GM12878 (cell line): ENCODE measurements at regions not wholly inside any gene's neighbourhood (a gene's known extent, or its start where the extent isn't known, plus 50 kb on each side); places are given as distances from the start of the nearest gene placed in this dataset.

ENCODE experiments used
- ATAC-seq: fragments of 200-7000 bp; cut with Tn5 transposase; 3 replicates; pipeline ENCODE4 v1.9.1; 2020; ENCODE audit warnings: mild to moderate bottlenecking, moderate library complexity
- BruUV-seq: library from RNA; stranded (reverse); fragments of 400-500 nt; replicated peaks from 2 replicates; lab custom pipeline; 2021; lab: Mats Ljungman, UMichigan
- CTCF ChIA-PET: fragments of 300-600 bp; sonication (Branson Sonifier 250); formaldehyde crosslinking; extraction: SDS; loops from one replicate; lab custom pipeline; 2021; ENCODE audit warnings: inconsistent platforms; lab: Yijun Ruan, JAX
- POLR2A ChIA-PET: fragments of 350-600 bp; formaldehyde crosslinking; extraction: SDS; loops from one replicate; lab custom pipeline; 2021; ENCODE audit warnings: inconsistent platforms; lab: Charles Lee
- RAD21 ChIA-PET: fragments of 300-600 bp; sonication (Branson Sonifier 250); formaldehyde crosslinking; loops from one replicate; lab custom pipeline; 2023; ENCODE audit warnings: antibody characterized with exemption; ENCODE audit not compliant: unreplicated experiment; lab: Charles Lee
- SMC1A ChIA-PET: fragments of 300-600 bp; sonication (Branson Sonifier 250); formaldehyde crosslinking; loops from one replicate; lab custom pipeline; 2023; ENCODE audit not compliant: unreplicated experiment, uncharacterized antibody; lab: Charles Lee
- DNase-seq: peaks from one replicate; pipeline ENCODE4 v3.0.0-alpha.2; 2011; ENCODE audit warnings: low read depth, low spot score
- FAIRE-seq: peaks from 3 replicates; lab custom pipeline; 2011; peaks lifted over from hg19 to GRCh38; lab: Jason Lieb, UNC
- H2AFZ ChIP-seq: 2 replicates; pipeline ENCODE4 v1.6.0; 2011; ENCODE audit warnings: low read depth, low read length, control low read depth; ENCODE audit not compliant: control insufficient read depth
- H3K27ac ChIP-seq: 2 replicates; pipeline ENCODE4 v1.5.1; 2011; ENCODE audit warnings: control low read depth; ENCODE audit not compliant: control insufficient read depth, insufficient read depth
- H3K27me3 ChIP-seq, 2 experiments: replicated peaks in 1 of 2; 2 replicates each; pipeline versions ENCODE4 v1.6.0 to v1.6.1; 2011; ENCODE audit warnings: low read length in 1 of 2; ENCODE audit not compliant: control insufficient read depth in 2 of 2, insufficient read depth in 2 of 2
- H3K36me3 ChIP-seq, 2 experiments: 2 replicates each; pipeline ENCODE4 v1.5.1; 2011; ENCODE audit warnings: low read length in 1 of 2; ENCODE audit not compliant: control insufficient read depth in 2 of 2, insufficient read depth in 2 of 2
- H3K4me1 ChIP-seq: 2 replicates; pipeline ENCODE4 v1.6.1; 2011; ENCODE audit warnings: mild to moderate bottlenecking, low read length, moderate library complexity, mixed read lengths; ENCODE audit not compliant: control insufficient read depth, insufficient read depth
- H3K4me2 ChIP-seq: 2 replicates; pipeline ENCODE4 v1.6.0; 2011; ENCODE audit warnings: control low read depth; ENCODE audit not compliant: control insufficient read depth, insufficient read depth
- H3K4me3 ChIP-seq: fragments of 200-600 bp; sonication (generic); 2 replicates; pipeline ENCODE4 v1.5.1; 2016
- H3K79me2 ChIP-seq: 2 replicates; pipeline ENCODE4 v1.6.0; 2011; ENCODE audit warnings: low read length; ENCODE audit not compliant: control insufficient read depth, insufficient read depth
- H3K9ac ChIP-seq: 2 replicates; pipeline ENCODE4 v1.8.0; 2011; ENCODE audit warnings: low read length, control low read depth, mixed read lengths; ENCODE audit not compliant: control insufficient read depth, insufficient read depth
- H3K9me3 ChIP-seq: replicated peaks from 3 replicates; pipeline ENCODE4 v1.5.1; 2011; ENCODE audit warnings: mild to moderate bottlenecking, low read length; ENCODE audit not compliant: control insufficient read depth, insufficient read depth
- H4K20me1 ChIP-seq: 2 replicates; pipeline ENCODE4 v1.6.0; 2011; ENCODE audit not compliant: control insufficient read depth, insufficient read depth
- BACH1 ChIP-seq: fragments of 450-650 bp; IDR thresholded peaks from 2 replicates; pipeline ENCODE4 v1.6.1; 2017; ENCODE audit warnings: mild to moderate bottlenecking, borderline replicate concordance
- BCLAF1 ChIP-seq: fragments of 450-650 bp; IDR thresholded peaks from 2 replicates; pipeline ENCODE4 v1.6.1; 2017; ENCODE audit warnings: antibody characterized with exemption, mild to moderate bottlenecking, moderate library complexity
- CHD4 ChIP-seq: fragments of 200-600 bp; sonication (generic); IDR thresholded peaks from 2 replicates; pipeline ENCODE4 v1.6.1; 2016; ENCODE audit warnings: mild to moderate bottlenecking
- E4F1 ChIP-seq: fragments of 450-650 bp; IDR thresholded peaks from 2 replicates; pipeline ENCODE4 v1.6.1; 2018; ENCODE audit warnings: borderline replicate concordance, mild to moderate bottlenecking; ENCODE audit not compliant: partially characterized antibody
- KAT2A ChIP-seq: conservative IDR thresholded peaks from 2 replicates; pipeline ENCODE4 v1.6.1; 2011; ENCODE audit warnings: low read depth, low read length; ENCODE audit not compliant: control insufficient read depth
- MTA3 ChIP-seq: IDR thresholded peaks from 2 replicates; pipeline ENCODE4 v1.6.1; 2012; ENCODE audit warnings: low read length, inconsistent platforms, borderline replicate concordance
- NFIC ChIP-seq: IDR thresholded peaks from 2 replicates; pipeline ENCODE4 v1.6.1; 2012; ENCODE audit warnings: low read depth, mild to moderate bottlenecking, inconsistent platforms, low read length, moderate library complexity
- STAT1 ChIP-seq: fragments of 450-650 bp; conservative IDR thresholded peaks from 2 replicates; pipeline ENCODE4 v1.6.1; 2014; ENCODE audit warnings: antibody characterized with exemption, mild to moderate bottlenecking
- TBL1XR1 ChIP-seq: IDR thresholded peaks from 2 replicates; pipeline ENCODE4 v1.6.1; 2012; ENCODE audit warnings: low read depth, low read length, improper control_type of control experiment
- USF2 ChIP-seq: IDR thresholded peaks from 2 replicates; pipeline ENCODE4 v1.6.1; 2011; ENCODE audit warnings: low read depth, low read length, improper control_type of control experiment, borderline replicate concordance
- ZNF207 ChIP-seq: fragments of 450-650 bp; IDR thresholded peaks from 2 replicates; pipeline ENCODE4 v1.6.1; 2014; ENCODE audit warnings: antibody characterized with exemption, mild to moderate bottlenecking, borderline replicate concordance
- ZNF592 ChIP-seq: fragments of 450-650 bp; IDR thresholded peaks from 2 replicates; pipeline ENCODE4 v1.6.1; 2017; ENCODE audit warnings: mild to moderate bottlenecking, moderate library complexity
- WGBS: methylation state at CpG from one replicate; pipeline ENCODE4 v1.1.6; 2016; ENCODE audit warnings: low lambda C conversion rate; ENCODE audit not compliant: insufficient replicate concordance, insufficient coverage; ENCODE audit errors: missing lambda C conversion rate; 5-methylcytosine and 5-hydroxymethylcytosine counted together
- in situ Hi-C: fragments of 300-500 bp; cut with MboI; formaldehyde crosslinking; loops from 9 replicates; pipeline ENCODE4 v1.14.3; 2018; ENCODE audit warnings: mixed read lengths
- intact Hi-C: fragments of 100-400 bp; cut with micrococcal nuclease; formaldehyde crosslinking; loops from one replicate; pipeline ENCODE4 v1.14.2; 2022; ENCODE audit not compliant: unreplicated experiment

- TF ChIP-seq BCLAF1: no peak
- no peak for TF ChIP-seq KAT2A
- TF ChIP-seq MTA3: no peak
Observed at GRCh38 chr12:94706250-94706661, 55.9 kb upstream of the TMCC3 start (continued).

GRCh38 chr12:94705676-94706075 is 55.3 kb upstream of the TMCC3 start:
- WGBS: 93% methylated on average over 4 of the region's 4 CpGs
- in situ Hi-C loops: no loop called here
- TF ChIP-seq NFIC (no peak), STAT1 (no peak), ZNF207 (no peak), ZNF592 (no peak), CHD4 (no peak), TBL1XR1 (no peak), BACH1 (no peak), USF2 (no peak), E4F1 (no peak)

More at GRCh38 chr12:94705676-94706075, 55.3 kb upstream of the TMCC3 start:
- no TSS peak for BruUV-seq
- ChIA-PET CTCF (interaction anchor here (1.1 to 4.4 kb wide), 5 partner anchors 9 to 169 kb away, joined by 4 to 29 read pairs (median 5); no protein-coding TSS in a partner anchor), SMC1A (interaction anchor here (0.5 to 6.3 kb wide), 19 partner anchors 9 to 338 kb away, joined by 3 to 44 read pairs (median 4); no protein-coding TSS in a partner anchor), RAD21 (interaction anchor here (1.0 to 6.0 kb wide), 10 partner anchors 15 to 168 kb away, joined by 3 to 73 read pairs (median 6); no protein-coding TSS in a partner anchor), POLR2A (interaction anchor here (1.0 to 1.4 kb wide), 4 partner anchors 9 to 161 kb away, joined by 3 to 5 read pairs (median 3); no protein-coding TSS in a partner anchor)
- intact Hi-C loops: no loop called here
- H3K4me2 ChIP-seq: peak overlapping the region; percentile 9; the same call in 1 of the 2 replicates
- no peak for FAIRE-seq
- H3K36me3 ChIP-seq: 0 out of 4 replicates have a peak, but pooled peaks cover 0 to 7% of the 10 kb centered on the region in 2 experiments
- H3K27ac ChIP-seq: peak overlapping the region; percentile 60; the same call in 1 of the 2 replicates
- H3K9ac ChIP-seq: no peak overlapping the region
- DNase-seq: no peak
- H3K27me3 ChIP-seq: no peaks in the 10 kb centered on the region
- H2AFZ ChIP-seq: no peak overlapping the region
- peak; percentile 18 for ATAC-seq
- H3K79me2 ChIP-seq: peaks cover 17% of the 10 kb centered on the region
- no peaks in the 10 kb centered on the region; the same call in 2 of the 3 replicates for H3K9me3 ChIP-seq
- no peaks in the 10 kb centered on the region for H4K20me1 ChIP-seq
- H3K4me1 ChIP-seq: peaks cover 9% of the 10 kb centered on the region
- no peak overlapping the region for H3K4me3 ChIP-seq
